PC-3 (cell line): ENCODE measurements at regions not wholly inside any gene's neighbourhood (a gene's known extent, or its start where the extent isn't known, plus 50 kb on each side); places are given as distances from the start of the nearest gene placed in this dataset.

Source experiments
- EZH2 ChIP-seq: fragments of 300-600 bp; sonication (generic); IDR thresholded peaks from one replicate; pipeline ENCODE4 v1.6.1; 2017; ENCODE audit warnings: antibody characterized with exemption, mild to moderate bottlenecking, low read length; ENCODE audit not compliant: unreplicated experiment
- EZH2phosphoT487 ChIP-seq: fragments of 300-600 bp; sonication (generic); IDR thresholded peaks from 2 replicates; pipeline ENCODE4 v1.6.1; 2018; ENCODE audit warnings: mild to moderate bottlenecking, antibody characterized with exemption, low read length, borderline replicate concordance
- TF ChIP-seq, protein P1 (sequence below): fragments of 300-600 bp; sonication (generic); conservative IDR thresholded peaks from 2 replicates; pipeline ENCODE4 v1.5.1; 2017; ENCODE audit warnings: antibody characterized with exemption, low read depth, mild to moderate bottlenecking, low read length

DNA sequence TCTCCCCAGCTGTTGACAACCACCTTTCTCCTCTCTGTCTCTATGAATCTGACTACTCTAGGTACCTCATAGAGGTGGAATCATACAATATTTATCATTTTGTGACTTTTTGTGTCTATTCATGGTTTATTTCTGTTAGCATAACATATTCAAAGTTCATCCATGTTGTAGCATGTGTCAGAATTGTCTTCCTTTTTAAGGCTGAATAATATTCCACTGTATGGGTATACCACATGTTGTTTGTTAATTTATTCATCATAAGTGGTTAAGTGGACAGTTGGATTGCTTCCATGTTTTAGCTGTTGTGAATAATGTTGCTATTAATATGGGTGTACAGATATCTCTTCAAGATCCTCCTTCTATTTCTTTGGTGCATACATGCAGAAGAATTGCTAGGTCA is 69.9 kb upstream of the COMTD1 start:
- TF ChIP-seq, protein P1, sequence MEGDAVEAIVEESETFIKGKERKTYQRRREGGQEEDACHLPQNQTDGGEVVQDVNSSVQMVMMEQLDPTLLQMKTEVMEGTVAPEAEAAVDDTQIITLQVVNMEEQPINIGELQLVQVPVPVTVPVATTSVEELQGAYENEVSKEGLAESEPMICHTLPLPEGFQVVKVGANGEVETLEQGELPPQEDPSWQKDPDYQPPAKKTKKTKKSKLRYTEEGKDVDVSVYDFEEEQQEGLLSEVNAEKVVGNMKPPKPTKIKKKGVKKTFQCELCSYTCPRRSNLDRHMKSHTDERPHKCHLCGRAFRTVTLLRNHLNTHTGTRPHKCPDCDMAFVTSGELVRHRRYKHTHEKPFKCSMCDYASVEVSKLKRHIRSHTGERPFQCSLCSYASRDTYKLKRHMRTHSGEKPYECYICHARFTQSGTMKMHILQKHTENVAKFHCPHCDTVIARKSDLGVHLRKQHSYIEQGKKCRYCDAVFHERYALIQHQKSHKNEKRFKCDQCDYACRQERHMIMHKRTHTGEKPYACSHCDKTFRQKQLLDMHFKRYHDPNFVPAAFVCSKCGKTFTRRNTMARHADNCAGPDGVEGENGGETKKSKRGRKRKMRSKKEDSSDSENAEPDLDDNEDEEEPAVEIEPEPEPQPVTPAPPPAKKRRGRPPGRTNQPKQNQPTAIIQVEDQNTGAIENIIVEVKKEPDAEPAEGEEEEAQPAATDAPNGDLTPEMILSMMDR: no peak
- TF ChIP-seq EZH2phosphoT487 (no peak), EZH2 (no peak)
